GM13977 (cell line): ENCODE measurements at regions not wholly inside any gene's neighbourhood (a gene's known extent, or its start where the extent isn't known, plus 50 kb on each side); places are given as distances from the start of the nearest gene placed in this dataset.

Source experiments
- DNase-seq: peaks from one replicate; pipeline ENCODE4 v3.0.0; 2012; ENCODE audit warnings: low spot score
- in situ Hi-C: fragments of 300-500 bp; cut with MboI; formaldehyde crosslinking; loops from one replicate; pipeline ENCODE4 v1.12.0; 2022; ENCODE audit warnings: low sequenced_read_pairs, low pct_unique_long_range_greater_than_20kb, mixed read lengths, inconsistent platforms; ENCODE audit not compliant: unreplicated experiment
- TF ChIP-seq, protein P1 (sequence below): IDR thresholded peaks from 2 replicates; pipeline ENCODE4 v1.5.1; 2012; ENCODE audit warnings: mild to moderate bottlenecking, control low read depth; ENCODE audit not compliant: insufficient read depth; ENCODE audit errors: extremely low read depth, missing control alignments

DNA sequence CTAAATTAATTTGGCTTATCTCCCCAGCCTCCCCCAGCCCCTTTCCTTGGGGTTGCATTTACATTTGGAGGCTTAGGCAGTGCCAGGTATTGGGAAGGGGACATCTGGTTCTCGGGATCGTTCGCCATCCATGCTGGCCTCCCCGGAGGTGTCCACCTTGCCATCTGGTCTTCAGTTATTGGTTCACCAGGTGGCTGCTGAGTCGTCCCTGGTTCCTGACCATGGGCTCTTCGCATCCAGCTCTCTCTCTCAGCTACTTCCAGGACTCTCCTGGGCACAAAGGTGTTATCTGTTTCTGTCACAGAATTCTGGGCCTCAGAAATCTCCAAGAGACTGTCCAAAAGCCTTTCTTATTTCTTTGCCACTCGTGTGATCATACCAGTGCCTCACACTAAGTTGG lies 75.4 kb upstream of the SCOC start:
- in situ Hi-C loops = no loop called here
- DNase-seq = no peak
- TF ChIP-seq, protein P1, sequence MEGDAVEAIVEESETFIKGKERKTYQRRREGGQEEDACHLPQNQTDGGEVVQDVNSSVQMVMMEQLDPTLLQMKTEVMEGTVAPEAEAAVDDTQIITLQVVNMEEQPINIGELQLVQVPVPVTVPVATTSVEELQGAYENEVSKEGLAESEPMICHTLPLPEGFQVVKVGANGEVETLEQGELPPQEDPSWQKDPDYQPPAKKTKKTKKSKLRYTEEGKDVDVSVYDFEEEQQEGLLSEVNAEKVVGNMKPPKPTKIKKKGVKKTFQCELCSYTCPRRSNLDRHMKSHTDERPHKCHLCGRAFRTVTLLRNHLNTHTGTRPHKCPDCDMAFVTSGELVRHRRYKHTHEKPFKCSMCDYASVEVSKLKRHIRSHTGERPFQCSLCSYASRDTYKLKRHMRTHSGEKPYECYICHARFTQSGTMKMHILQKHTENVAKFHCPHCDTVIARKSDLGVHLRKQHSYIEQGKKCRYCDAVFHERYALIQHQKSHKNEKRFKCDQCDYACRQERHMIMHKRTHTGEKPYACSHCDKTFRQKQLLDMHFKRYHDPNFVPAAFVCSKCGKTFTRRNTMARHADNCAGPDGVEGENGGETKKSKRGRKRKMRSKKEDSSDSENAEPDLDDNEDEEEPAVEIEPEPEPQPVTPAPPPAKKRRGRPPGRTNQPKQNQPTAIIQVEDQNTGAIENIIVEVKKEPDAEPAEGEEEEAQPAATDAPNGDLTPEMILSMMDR = no peak

DNA sequence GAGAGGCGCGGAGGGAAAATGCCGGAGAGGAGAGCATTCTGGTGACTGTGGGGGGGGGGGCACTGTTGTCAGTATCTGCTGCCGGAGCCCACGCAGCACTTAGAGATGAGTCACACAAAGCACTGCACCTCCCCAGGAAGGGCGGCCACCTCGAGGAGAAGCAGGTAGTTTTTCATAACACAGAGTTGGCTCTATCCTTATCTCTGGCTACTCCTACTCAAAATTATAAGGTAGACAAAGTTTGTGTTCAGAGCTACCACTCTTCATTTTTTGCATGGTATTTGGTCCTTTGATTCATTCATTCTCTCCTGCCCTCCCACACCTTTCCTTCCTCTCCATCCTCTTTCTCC lies 76.2 kb upstream of the SCOC start:
- in situ Hi-C loops = no loop called here
- no peak for DNase-seq
- TF ChIP-seq, protein P1 = no peak

DNA sequence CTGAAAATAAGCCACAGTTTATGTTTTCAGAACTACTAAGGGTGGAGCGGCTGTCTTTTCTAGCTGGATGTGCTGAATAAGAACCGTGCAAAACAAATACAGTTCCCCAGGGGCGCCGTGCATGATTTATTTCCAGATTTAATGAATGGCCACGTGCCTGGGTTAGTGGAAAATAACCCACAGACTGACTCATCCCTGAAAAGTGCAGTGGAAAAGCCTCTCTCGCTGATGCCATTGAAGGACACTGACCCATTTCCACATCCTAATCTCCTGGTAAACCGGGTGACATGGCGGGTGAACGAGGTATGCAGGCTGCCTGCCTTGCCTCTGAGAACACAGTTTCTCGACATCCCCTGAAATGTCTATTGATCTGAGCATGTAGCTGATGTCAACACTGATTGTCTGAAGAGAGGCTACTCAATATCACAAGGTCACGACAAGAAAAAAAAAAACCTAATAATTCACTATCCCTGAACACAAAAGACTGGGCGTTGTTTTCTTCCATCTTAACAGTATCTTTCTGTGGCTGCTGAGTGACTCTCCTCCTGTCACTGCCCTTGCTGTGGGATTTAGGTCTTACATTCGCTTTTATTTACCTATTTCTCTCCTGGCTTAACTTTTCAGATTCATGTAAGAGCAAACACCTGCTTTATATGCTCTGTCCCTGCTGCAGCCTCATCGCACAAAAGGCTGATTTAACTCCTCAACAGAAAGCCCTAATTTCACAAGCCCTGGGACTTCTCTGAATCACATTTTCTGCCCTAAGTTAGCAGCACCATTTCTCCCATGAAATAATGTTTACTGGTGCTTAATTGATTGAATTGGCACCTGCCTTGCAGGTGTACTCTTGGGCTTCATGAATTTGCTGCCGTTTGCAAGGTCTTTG lies 76.9 kb upstream of the SCOC start:
- DNase-seq = no peak
- in situ Hi-C loops = no loop called here

DNA sequence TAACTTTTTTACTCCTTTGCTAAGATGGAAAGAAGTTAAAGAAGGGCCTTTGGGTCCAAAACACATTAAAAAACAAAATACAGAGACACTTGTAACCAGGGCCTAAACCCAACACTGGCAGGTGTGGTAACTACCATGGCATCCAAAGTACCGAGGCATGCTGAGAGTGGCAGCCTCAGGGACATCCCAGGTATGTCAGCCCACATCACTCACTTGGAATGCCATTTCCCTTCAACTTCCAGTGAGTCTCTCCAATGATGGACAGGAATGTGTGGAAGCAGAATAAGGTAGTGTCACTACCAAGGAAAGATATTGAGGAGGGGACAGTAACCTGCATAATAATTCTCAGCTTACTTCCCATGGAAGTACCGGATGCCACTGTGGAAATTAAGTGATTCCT lies 79.5 kb upstream of the SCOC start:
- TF ChIP-seq, protein P1 = no peak
- no peak for DNase-seq
- in situ Hi-C loops = no loop called here

More for the DNA sequence above, 76.9 kb upstream of the SCOC start:
- TF ChIP-seq, protein P1 = no peak

DNA sequence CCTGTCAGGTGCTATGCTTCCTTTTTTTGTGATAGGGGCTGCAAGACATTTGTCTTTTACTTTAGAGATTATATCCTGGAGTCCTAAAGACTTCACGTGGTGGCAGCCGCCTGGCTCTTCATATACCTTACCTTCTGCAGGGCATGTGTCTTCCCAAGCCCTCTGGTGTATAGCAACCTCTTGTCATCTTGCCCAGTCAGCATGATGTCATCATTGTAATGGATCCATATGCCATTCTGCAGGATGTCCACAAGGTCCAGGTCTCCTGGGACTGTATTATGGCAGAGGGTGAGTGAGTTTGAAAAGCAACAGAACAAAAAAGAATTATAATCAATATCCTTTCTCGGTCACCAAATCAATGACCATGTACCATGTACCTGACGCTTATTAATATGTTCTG lies 82.2 kb upstream of the SCOC start:
- DNase-seq = no peak
- TF ChIP-seq, protein P1 = no peak
- in situ Hi-C loops = no loop called here

DNA sequence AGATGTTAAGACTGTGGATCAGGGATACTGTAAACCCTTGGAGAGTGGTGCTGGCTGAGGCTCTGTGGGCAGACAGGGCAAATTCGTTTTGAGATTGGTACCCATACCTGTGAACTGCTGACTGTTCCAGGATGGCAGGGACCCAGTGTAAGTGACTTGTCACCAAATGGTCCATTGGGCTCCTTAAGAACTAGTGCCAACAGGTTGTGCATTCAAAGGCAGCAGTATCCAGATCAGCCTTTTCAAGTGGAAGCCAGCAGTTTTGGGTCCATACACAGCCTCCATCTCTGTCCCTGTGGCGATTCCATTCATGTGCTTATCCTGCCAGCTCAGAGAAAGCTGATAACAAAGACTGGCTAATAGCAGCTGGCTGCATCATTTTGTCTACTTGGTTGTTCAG lies 84.0 kb upstream of the SCOC start:
- in situ Hi-C loops = no loop called here
- no peak for DNase-seq
- TF ChIP-seq, protein P1 = no peak
